HG02678 (cell line): ENCODE measurements at regions not wholly inside any gene's neighbourhood (a gene's known extent, or its start where the extent isn't known, plus 50 kb on each side); places are given as distances from the start of the nearest gene placed in this dataset.
"Not testable (repeated sequence)": the region's sequence is repeated elsewhere in the genome, so short reads cannot be mapped to it uniquely, and the experiment has no call there.

ENCODE experiments used
- ATAC-seq: cut with Tn5 transposase; IDR thresholded peaks from one replicate; pipeline ENCODE4 v1.9.1; 2021; ENCODE audit warnings: mild to moderate bottlenecking, moderate library complexity; ENCODE audit not compliant: unreplicated experiment

- ATAC-seq = no peak
Measured at GRCh38 chr5:25458628-25459027, 813.9 kb upstream of the CDH10 start.

- no peak for ATAC-seq
Measured at GRCh38 chr5:25453500-25453899, 808.7 kb upstream of the CDH10 start.

DNA sequence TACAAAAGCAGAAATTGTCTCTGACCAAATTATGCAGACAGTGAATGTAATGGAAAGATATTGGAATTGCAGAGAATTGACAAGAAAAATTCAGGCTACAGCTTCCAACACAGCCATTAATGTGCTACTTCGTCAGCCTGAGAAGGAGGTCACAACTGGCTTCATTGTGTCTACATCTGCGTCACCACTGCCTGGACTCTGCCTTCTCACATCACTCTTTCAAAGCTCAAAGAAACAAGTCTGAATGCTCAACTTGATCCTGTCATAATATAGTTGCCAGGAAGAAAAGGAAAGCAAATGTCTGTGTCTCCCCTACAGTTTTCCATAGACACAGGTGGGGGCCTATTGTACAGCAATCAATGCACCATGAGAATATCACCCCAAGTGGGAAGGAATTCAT, 806.5 kb upstream of the CDH10 start:
- ATAC-seq = no peak

- no peak for ATAC-seq
Measured at GRCh38 chr5:25448646-25449045, 803.9 kb upstream of the CDH10 start.

DNA sequence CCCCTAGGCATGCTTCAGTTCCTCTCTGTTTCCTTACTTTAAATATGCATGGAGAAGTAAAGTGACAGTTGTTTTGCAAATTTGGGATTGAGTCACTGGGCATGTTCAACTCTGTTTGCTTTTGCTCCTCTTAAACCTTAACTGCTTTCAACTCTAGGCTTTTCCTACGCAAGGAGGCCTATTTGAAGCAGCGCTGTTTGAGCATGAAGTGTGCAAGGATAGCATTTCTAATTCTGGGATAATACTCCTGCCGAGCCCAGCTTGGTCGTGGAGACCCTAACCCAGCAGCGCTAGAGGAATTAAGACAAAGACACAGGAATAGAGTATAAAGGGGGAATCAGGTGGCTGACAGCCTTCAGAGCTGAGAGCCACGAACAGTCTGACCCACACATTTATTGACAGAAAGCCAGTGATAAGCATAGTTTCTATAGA, 803.4 kb upstream of the CDH10 start:
- ATAC-seq = no peak

DNA sequence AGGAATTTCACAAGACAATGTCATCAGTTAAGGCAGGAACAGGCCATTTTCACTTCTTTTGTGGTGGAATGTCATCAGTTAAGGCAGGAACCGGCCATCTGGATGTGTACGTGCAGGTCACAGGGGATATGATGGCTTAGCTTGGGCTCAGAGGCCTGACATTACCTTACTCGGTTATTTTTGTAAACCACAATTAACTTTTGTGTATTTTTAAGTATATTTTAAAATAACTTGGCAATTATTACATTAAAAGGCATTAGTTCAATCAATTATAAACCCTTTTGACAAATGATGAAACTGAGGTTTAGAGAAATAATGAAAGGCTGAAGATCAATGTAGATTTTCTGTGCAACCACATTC, 801.3 kb upstream of the CDH10 start:
- ATAC-seq = not testable (repeated sequence)

DNA sequence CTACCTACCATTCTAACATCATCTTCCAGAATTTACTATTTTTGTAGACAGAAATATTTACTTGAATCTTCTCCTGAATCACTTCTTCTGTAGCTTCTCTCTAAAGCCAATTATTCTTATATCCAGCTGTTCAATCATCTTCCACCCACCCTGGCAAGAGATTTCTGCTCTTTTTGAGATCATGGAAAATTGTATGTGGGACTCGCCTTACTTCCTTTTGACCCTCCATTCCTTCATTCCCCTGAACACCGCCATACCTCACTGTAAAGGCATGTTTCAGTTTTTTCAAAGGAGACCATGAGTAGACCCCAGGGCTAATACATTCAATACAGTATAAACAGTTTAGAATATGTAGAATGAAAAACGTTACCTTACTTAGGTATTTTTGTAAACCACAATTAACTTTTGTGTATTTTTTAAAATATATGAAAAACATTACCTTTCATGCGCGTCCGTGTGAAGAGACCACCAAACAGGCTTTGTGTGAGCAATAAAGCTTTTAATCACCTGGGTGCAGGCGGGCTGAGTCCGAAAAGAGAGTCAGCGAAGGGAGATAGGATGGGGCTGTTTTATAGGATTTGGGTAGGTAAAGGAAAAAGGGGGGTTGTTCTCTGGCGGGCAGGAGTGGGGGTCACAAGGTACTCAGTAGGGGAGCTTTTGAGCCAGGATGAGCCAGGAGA, 800.7 kb upstream of the CDH10 start:
- ATAC-seq = not testable (repeated sequence)

DNA sequence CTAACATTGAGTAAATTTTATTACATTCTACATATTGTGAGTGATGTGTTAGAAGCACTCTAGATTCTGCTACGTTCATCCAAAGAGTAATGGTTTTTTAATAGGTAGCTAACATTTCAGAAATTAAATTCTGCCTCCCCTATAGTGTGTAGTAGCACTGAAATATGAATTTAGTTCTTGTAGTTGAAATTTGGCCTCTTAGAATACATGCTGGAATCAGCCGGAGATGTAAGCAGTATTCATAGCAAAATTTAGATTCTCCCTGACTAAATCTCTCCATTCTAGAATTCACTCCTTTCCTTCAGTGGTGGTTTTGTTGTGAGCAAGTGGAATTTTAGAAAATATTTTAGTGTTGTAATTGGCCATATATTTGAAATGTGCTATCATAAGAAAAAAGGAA, 799.9 kb upstream of the CDH10 start:
- no peak for ATAC-seq

DNA sequence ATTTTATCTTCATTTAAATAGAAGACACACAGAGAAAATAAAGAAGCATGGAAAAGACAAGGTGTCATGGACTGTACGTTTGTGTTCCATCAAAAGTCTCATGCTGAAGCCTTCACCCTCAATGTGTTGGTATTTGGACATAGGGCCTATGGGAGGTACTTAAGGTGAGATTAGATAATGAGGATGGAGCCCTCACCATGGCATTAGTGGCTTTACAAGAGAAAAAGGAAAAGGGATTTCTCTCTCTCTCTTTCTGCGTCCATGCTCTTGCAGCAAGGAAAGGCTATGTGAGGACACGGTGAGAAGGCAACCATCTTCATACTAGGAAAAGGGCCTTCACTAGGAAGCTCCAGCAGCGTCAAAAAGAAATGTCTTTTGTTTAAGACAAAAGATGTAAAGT, 797.0 kb upstream of the CDH10 start:
- no peak for ATAC-seq

DNA sequence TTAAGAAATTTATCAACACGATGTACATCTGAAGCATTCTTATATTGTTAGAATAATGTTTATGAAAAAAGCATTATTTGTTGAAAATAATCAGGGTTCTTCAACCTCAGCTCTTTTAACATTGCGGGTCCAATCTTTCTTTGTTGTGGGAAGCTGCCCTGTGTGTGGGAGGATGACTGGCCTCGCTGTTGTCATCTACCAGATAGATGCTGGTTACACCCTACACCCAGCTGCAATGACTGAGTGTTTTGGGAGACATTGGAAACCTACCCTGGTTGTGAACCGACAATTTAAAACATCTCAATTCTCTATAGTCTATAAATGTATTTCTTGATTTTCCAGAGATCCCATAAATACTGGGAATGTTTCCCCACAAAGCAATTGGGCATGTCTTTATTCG, 794.2 kb upstream of the CDH10 start:
- no peak for ATAC-seq

- ATAC-seq = not testable (repeated sequence)
Measured at GRCh38 chr5:25438375-25438774, 793.6 kb upstream of the CDH10 start.

DNA sequence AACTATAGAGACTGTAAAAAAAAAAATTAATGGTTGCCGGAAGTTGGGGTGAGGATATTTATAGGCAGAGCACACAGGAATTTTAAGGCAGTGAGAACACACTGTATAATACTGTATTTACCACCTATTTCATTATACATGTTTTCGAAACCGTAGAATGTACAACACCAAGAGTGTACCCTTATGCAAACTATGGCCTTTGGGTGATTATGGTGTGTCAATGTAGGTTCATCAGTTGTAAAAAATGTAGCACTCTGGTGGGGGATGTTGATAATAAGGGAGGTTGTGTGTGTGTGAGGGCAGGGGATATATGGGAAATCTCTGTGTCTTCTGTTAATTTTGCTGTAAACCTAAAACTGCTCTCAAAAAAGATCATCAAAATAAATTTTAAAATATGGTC, 791.7 kb upstream of the CDH10 start:
- ATAC-seq = no peak

DNA sequence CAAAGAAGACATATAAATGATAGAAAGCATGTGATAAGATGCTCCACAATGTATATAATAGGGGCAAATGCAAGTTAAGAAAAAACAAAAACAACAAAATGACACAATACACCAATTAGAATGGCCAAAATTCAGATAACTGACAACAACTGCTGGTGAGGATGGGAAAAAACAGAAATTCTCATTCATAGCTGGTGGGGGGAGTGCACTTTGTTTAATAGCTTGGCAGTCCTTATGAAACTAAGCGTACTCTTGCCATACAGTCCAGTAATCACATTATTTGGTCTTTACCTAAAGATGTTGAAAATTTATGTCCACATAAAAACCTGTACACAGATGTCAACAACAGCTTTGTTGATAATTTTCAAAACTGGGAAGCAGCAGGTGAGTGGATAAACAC, 791.1 kb upstream of the CDH10 start:
- ATAC-seq = no peak

DNA sequence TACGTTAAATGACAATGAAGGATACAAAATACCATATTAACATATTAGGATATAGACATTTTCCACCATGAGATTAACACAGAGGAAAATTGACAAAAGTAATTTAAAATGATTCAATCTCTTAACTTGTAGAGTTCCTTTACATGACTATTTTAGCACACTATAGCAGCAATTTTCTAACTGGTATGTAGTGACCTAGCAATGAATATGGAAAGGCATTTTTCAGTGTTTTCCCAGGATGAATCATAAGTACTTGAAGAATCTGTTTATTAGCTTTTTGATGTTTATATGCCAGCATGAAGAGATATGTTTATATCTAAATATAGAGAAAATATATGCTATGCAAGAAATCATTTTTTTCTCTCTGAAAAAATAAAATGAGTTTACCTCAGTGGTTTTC, 782.5 kb upstream of the CDH10 start:
- ATAC-seq = no peak

GRCh38 chr5:25423271-25423670, 778.5 kb upstream of the CDH10 start:
- no peak for ATAC-seq

DNA sequence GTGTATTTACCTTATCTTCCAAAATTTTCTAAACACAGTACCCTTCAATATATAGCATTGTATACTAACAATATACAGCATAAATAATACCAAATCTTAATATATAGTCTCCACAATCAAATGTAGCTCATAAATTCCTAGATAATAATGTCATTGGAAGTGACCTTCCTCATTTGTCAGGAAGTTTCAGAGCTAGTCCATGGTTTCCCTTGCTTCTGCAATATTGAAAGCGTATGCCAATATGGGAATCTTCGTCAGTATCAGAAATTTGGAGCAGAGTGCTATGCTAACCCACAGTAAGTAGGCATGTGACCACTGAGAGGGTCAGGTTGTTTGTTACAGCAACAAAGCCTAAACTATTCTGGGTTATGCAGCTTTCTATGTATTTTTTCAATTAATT, 774.9 kb upstream of the CDH10 start:
- ATAC-seq = no peak

- no peak for ATAC-seq
Measured at GRCh38 chr5:25418978-25419377, 774.2 kb upstream of the CDH10 start.

GRCh38 chr5:25418319-25418859, 773.6 kb upstream of the CDH10 start:
- ATAC-seq = no peak

DNA sequence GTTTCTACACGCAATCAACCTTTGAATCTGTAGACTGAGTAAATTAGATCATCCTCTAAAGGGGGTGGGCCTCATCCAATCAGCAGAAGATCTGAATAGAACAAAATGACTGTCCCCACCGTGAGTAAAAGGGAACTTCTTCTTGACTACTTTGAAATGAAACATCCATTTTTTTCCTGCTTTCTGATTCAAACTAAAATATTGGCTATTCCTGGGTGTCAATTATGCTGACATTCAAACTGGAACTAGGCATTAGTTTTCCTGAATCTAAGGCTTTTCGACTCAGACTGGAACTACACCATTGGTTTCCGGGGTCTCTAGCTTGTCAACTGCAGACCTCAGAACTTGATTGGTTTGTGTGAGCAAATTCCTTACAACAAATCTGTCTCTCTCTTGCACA, 772.2 kb upstream of the CDH10 start:
- ATAC-seq = no peak

GRCh38 chr5:25415970-25416369, 771.2 kb upstream of the CDH10 start:
- ATAC-seq = no peak

DNA sequence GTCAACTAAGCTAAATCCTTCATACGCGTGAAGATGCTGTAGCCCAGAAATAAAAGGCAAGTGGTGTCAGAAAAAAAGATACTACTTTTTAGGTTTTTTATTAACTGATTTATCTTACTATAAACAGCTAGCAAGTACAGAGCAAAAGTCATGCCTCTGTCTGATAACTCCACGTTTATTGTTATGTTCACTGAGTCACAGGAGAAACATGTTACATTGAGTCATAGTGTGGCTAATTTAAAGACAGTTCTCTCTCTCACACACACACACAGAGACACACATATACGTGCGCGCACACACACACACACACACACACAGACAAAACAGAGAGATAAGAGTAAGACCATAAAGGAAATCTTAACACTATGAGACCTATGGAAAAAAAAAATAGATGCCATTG, 770.0 kb upstream of the CDH10 start:
- ATAC-seq = no peak

- ATAC-seq = no peak
Measured at GRCh38 chr5:25412116-25412661, 767.4 kb upstream of the CDH10 start.

DNA sequence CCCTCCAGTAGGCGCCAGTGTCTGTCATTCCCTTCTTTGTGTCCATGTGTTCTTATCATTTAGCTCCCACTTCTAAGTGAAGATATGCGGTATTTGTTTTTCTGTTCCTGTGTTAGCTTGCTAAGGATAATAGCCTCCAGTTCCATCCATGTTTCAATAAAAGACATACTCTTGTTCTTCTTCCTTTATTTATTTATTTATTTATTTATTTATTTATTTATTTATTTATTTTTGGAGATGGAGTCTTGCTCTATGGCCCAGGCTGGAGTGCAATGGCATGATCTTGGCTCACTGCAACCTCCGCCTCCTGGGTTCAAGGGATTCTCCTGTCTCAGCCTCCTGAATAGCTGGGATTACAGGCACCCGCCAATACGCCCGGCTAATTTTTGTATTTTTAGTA, 762.6 kb upstream of the CDH10 start:
- ATAC-seq = not testable (repeated sequence)
